ENCODE measurements at regions not wholly inside any gene's neighbourhood (a gene's known extent, or its start where the extent isn't known, plus 50 kb on each side); places are given as distances from the start of the nearest gene placed in this dataset.

DNA sequence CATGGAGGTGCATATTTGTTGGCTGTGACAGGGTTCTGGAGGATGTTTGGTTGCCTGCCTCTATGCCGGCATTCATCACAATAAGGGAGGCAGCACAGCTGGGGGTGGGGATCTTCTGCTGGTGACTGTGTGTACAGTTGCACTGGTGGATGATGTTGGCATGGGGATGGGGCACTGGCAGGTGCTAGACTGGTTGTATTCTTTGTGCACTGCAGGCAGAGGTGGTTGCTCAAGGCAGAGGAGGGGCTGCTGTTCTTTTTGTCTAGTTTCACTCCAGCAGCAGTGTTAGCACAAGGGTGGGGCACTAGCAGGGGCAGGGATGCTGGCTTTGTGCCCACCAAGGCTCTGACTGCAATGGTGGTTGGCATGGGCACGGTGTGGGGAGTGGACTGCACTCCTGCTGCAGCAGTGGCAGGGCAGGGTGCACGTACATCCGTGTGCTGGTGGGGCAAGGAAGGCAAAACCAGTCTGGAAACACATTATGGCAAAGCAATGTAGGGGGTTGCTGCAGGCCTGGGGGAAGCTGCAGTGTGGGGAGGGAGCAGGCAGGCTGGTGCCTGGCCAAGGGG, 69.3 kb downstream of the ISOC1 start:
- no peak overlapping the region for H3K27ac ChIP-seq
- H3K9me3 ChIP-seq = no peaks in the 10 kb centered on the region
- no peak for DNase-seq (ENCODE audit: extremely low spot score in 2 of 2)
- no peaks in the 10 kb centered on the region for H3K27me3 ChIP-seq
- TF ChIP-seq POLR2A (IDR thresholded peaks at IDR 0.05) (no peak), POLR2AphosphoS5 (IDR thresholded peaks at IDR 0.05; ENCODE audit: insufficient read depth in 1 of 2, low read depth in 1 of 2) (no peak)
- TF ChIP-seq, protein P1, sequence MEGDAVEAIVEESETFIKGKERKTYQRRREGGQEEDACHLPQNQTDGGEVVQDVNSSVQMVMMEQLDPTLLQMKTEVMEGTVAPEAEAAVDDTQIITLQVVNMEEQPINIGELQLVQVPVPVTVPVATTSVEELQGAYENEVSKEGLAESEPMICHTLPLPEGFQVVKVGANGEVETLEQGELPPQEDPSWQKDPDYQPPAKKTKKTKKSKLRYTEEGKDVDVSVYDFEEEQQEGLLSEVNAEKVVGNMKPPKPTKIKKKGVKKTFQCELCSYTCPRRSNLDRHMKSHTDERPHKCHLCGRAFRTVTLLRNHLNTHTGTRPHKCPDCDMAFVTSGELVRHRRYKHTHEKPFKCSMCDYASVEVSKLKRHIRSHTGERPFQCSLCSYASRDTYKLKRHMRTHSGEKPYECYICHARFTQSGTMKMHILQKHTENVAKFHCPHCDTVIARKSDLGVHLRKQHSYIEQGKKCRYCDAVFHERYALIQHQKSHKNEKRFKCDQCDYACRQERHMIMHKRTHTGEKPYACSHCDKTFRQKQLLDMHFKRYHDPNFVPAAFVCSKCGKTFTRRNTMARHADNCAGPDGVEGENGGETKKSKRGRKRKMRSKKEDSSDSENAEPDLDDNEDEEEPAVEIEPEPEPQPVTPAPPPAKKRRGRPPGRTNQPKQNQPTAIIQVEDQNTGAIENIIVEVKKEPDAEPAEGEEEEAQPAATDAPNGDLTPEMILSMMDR (IDR thresholded peaks at IDR 0.05) = no peak
- no peak overlapping the region for H3K4me3 ChIP-seq
- H3K4me1 ChIP-seq = no peaks in the 10 kb centered on the region
- intact Hi-C loops (cut with DNase I) = no loop called here
- H3K36me3 ChIP-seq = no peaks in the 10 kb centered on the region

DNA sequence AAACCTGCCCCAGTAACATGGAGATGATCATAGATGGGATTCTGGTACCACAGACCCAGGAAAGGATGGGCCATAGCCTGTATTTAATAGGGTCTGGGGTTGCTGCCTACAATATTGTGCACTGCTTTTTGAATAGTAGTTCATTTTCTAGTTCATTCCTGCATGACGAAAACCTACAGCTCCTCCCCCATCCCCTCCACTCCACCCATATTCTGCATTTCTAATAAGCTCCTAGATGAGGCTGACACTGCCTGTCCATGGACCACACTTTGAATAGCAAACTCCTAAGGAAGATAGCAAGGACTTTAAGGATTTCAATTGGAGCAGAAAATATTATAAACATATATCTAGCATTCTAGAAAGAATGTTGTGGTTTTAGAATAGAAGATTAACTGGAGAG, 75.5 kb downstream of the ISOC1 start:
- H3K27ac ChIP-seq = no peak overlapping the region
- H3K4me1 ChIP-seq = no peaks in the 10 kb centered on the region
- no peaks in the 10 kb centered on the region for H3K27me3 ChIP-seq
- intact Hi-C loops (cut with DNase I) = no loop called here
- DNase-seq (ENCODE audit: extremely low spot score in 2 of 2) = no peak
- no peaks in the 10 kb centered on the region for H3K36me3 ChIP-seq
- TF ChIP-seq POLR2A (IDR thresholded peaks at IDR 0.05) (no peak), POLR2AphosphoS5 (IDR thresholded peaks at IDR 0.05; ENCODE audit: insufficient read depth in 1 of 2, low read depth in 1 of 2) (no peak)
- TF ChIP-seq, protein P1 (IDR thresholded peaks at IDR 0.05) = no peak
- H3K4me3 ChIP-seq = no peak overlapping the region
- H3K9me3 ChIP-seq = no peaks in the 10 kb centered on the region

DNA sequence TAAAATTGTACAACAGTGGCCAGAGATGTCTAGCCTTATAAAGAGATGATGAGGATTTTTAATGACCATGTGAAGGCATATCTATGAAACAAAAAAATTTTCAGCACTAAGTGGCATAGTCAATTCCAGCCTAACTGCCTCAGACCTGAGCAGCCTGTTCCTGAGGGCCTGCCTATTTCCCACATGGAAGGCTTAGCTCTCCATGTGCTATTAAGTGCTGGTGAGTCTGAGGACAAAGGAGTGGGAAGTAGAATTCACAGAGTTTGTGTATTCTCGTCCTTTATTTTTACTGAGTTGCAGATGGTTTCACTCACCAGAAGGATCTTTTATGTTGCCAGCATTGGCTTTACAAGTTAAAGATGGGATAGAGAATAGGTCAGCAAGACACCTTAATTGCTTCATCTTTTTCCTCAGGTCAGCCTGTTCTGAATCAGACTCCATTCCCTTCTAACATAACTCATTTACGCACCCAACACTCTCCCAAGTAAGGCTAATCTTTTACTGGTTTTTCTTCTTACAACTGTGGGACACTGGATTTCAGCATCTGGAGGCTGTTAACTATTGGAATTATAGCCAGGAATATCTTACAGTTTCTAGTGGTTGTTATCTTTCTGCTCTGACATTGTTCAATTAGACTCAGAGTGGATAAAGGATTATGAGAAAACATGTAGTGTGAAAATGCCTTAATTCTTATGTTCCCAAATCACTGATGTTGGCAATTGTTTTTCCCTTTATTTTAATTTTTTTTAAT, 76.8 kb downstream of the ISOC1 start:
- TF ChIP-seq, protein P1 (IDR thresholded peaks at IDR 0.05) = no peak
- TF ChIP-seq POLR2AphosphoS5 (IDR thresholded peaks at IDR 0.05; ENCODE audit: insufficient read depth in 1 of 2, low read depth in 1 of 2) (no peak), POLR2A (IDR thresholded peaks at IDR 0.05) (no peak)
- no peaks in the 10 kb centered on the region for H3K4me1 ChIP-seq
- H3K36me3 ChIP-seq = no peaks in the 10 kb centered on the region
- DNase-seq (ENCODE audit: extremely low spot score in 2 of 2) = no peak
- no peak overlapping the region for H3K4me3 ChIP-seq
- H3K27me3 ChIP-seq = no peaks in the 10 kb centered on the region
- no peaks in the 10 kb centered on the region for H3K9me3 ChIP-seq
- intact Hi-C loops (cut with DNase I) = no loop called here
- H3K27ac ChIP-seq = no peak overlapping the region

DNA sequence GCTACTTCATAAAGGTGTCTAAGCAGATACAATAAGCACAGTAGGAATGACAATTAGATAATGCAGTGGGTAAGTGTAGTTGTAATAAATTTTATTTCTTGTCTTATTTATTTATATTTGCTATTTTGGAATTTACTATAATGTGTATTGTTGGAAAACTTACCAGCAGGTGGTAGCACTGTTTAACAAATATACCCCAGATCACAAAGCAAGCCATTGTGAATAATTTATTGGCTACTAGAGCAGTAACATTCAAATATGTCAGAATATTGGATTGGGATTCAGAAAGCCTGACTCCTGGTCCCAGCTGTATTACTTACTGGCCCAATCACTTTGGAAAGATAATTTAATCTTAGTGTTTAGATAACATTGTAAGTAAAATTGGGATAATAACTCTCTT, 78.0 kb downstream of the ISOC1 start:
- no peak for TF ChIP-seq POLR2AphosphoS5 (IDR thresholded peaks at IDR 0.05; ENCODE audit: insufficient read depth in 1 of 2, low read depth in 1 of 2)
- TF ChIP-seq, protein P1 (IDR thresholded peaks at IDR 0.05) = peak in 1 of 3 experiments; percentile 15
- intact Hi-C loops (cut with DNase I) = no loop called here
- no peak for DNase-seq (ENCODE audit: extremely low spot score in 2 of 2)

DNA sequence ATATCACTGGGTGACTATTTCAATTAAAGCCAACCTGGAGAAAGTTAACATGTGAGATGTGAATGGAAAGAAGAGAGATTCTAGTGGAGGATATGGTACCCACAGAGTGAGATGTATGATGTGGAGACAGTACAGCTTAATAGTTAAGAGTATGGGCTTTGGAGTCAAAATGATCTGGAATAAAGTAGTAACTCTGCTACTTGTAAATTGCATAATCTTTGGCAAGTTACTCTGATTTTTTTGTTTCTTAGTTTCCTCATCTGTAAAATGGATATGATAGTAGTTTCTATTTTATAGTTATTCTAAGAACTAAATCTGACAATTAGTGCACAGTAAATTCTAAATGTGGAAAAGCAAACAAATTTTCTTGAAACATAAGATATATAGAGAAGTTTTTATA, 79.2 kb downstream of the ISOC1 start:
- TF ChIP-seq, protein P1 (IDR thresholded peaks at IDR 0.05) = no peak
- TF ChIP-seq POLR2AphosphoS5 (IDR thresholded peaks at IDR 0.05; ENCODE audit: insufficient read depth in 1 of 2, low read depth in 1 of 2) (no peak), POLR2A (IDR thresholded peaks at IDR 0.05) (no peak)
- H3K36me3 ChIP-seq = no peaks in the 10 kb centered on the region
- no peaks in the 10 kb centered on the region for H3K27me3 ChIP-seq
- no peaks in the 10 kb centered on the region for H3K9me3 ChIP-seq
- no peaks in the 10 kb centered on the region for H3K4me1 ChIP-seq
- intact Hi-C loops (cut with DNase I) = no loop called here
- H3K4me3 ChIP-seq = no peak overlapping the region
- no peak for DNase-seq (ENCODE audit: extremely low spot score in 2 of 2)
- no peak overlapping the region for H3K27ac ChIP-seq

More for the DNA sequence above, 78.0 kb downstream of the ISOC1 start:
- Histone ChIP-seq H3K4me3 (no peak overlapping the region), H3K36me3 (no peaks in the 10 kb centered on the region), H3K4me1 (no peaks in the 10 kb centered on the region), H3K27me3 (no peaks in the 10 kb centered on the region), H3K9me3 (no peaks in the 10 kb centered on the region), H3K27ac (no peak overlapping the region)

Measured in vagina (tissue), 2 donors.